ENCODE measurements at regions not wholly inside any gene's neighbourhood (a gene's known extent, or its start where the extent isn't known, plus 50 kb on each side); places are given as distances from the start of the nearest gene placed in this dataset.

GRCh38 chr18:51778115-51778514 lies 561.9 kb upstream of the DCC start:
- TF ChIP-seq CTCF (IDR thresholded peaks at IDR 0.05; ENCODE audit: borderline replicate concordance, extremely low read depth, low read length, poor library complexity, severe bottlenecking) (no peak), EZH2 (IDR thresholded peaks at IDR 0.05; ENCODE audit: borderline replicate concordance, low read depth, low read length, severe bottlenecking) (no peak)
